ENCODE measurements at regions not wholly inside any gene's neighbourhood (a gene's known extent, or its start where the extent isn't known, plus 50 kb on each side); places are given as distances from the start of the nearest gene placed in this dataset.

GRCh38 chr11:19509215-19509614 is 203.4 kb upstream of the NAV2 start:
- TF ChIP-seq ZFP3 (CRISPR knock-in tag; IDR thresholded peaks at IDR 0.05), result no peak
- no peak for TF ChIP-seq ZFP30 (CRISPR knock-in tag; IDR thresholded peaks at IDR 0.05)
- TF ChIP-seq ISL1 (CRISPR knock-in tag; IDR thresholded peaks at IDR 0.05), result no peak
- no peak for TF ChIP-seq ARNTL (CRISPR knock-in tag; IDR thresholded peaks at IDR 0.05; ENCODE audit: borderline replicate concordance, low read depth)
- no peak for TF ChIP-seq ZC3H10 (CRISPR knock-in tag; IDR thresholded peaks at IDR 0.05)
- no peak for TF ChIP-seq CSDC2 (CRISPR knock-in tag; IDR thresholded peaks at IDR 0.05)
- no peak for TF ChIP-seq ZNF8 (CRISPR knock-in tag; IDR thresholded peaks at IDR 0.05)
- no peak for TF ChIP-seq BACH2 (CRISPR knock-in tag; IDR thresholded peaks at IDR 0.05; ENCODE audit: borderline replicate concordance)
- TF ChIP-seq TSHZ2 (CRISPR knock-in tag; IDR thresholded peaks at IDR 0.05), result no peak
- no peak for TF ChIP-seq GLIS3 (CRISPR knock-in tag; IDR thresholded peaks at IDR 0.05)
- no peak for TF ChIP-seq ZNF70 (CRISPR knock-in tag; IDR thresholded peaks at IDR 0.05)
- TF ChIP-seq CSRNP3 (CRISPR knock-in tag; IDR thresholded peaks at IDR 0.05), result no peak
- TF ChIP-seq OSR1 (CRISPR knock-in tag; IDR thresholded peaks at IDR 0.05), result no peak
- ATAC-seq, result no peak

DNA sequence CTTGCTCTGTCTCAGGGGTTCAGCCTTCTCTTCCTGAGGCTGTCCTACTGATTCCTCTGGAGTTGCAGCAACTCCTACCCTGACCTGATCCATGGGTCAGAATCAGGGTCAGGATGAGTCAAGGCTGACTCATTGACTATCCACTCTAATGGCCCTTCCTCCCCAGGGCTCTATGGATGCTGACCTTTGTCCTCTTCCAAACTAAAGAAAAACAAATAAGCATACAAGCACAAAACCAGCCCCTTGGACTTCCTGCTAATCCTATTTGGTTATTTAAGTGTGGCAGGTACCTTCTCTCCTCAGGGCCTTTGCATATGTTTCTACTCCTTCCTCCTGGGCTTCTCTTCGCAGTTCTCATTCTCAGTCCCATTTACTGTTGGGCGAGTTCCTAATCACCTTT is 204.5 kb upstream of the NAV2 start:
- no peak for TF ChIP-seq SNAI2 (CRISPR knock-in tag; IDR thresholded peaks at IDR 0.05)
- no peak for TF ChIP-seq TOX (CRISPR knock-in tag; IDR thresholded peaks at IDR 0.05; ENCODE audit: borderline replicate concordance)
- TF ChIP-seq ZFP30 (CRISPR knock-in tag; IDR thresholded peaks at IDR 0.05), result no peak
- no peak for TF ChIP-seq GLIS3 (CRISPR knock-in tag; IDR thresholded peaks at IDR 0.05)

GRCh38 chr11:19506816-19507486 is 205.7 kb upstream of the NAV2 start:
- TF ChIP-seq CSRNP3 (CRISPR knock-in tag; IDR thresholded peaks at IDR 0.05), result no peak
- no peak for TF ChIP-seq OSR1 (CRISPR knock-in tag; IDR thresholded peaks at IDR 0.05)
- TF ChIP-seq TOX (CRISPR knock-in tag; IDR thresholded peaks at IDR 0.05; ENCODE audit: borderline replicate concordance), result no peak
- TF ChIP-seq, protein P1, sequence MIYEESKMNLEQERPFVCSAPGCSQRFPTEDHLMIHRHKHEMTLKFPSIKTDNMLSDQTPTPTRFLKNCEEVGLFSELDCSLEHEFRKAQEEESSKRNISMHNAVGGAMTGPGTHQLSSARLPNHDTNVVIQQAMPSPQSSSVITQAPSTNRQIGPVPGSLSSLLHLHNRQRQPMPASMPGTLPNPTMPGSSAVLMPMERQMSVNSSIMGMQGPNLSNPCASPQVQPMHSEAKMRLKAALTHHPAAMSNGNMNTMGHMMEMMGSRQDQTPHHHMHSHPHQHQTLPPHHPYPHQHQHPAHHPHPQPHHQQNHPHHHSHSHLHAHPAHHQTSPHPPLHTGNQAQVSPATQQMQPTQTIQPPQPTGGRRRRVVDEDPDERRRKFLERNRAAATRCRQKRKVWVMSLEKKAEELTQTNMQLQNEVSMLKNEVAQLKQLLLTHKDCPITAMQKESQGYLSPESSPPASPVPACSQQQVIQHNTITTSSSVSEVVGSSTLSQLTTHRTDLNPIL (CRISPR knock-in tag; IDR thresholded peaks at IDR 0.05; ENCODE audit: low read depth), result no peak
- no peak for TF ChIP-seq ESRRG (CRISPR knock-in tag; IDR thresholded peaks at IDR 0.05)
- no peak for TF ChIP-seq ZFP3 (CRISPR knock-in tag; IDR thresholded peaks at IDR 0.05)
- TF ChIP-seq ARNTL (CRISPR knock-in tag; IDR thresholded peaks at IDR 0.05; ENCODE audit: borderline replicate concordance, low read depth), result no peak
- no peak for TF ChIP-seq ZNF8 (CRISPR knock-in tag; IDR thresholded peaks at IDR 0.05)
- no peak for TF ChIP-seq ZNF70 (CRISPR knock-in tag; IDR thresholded peaks at IDR 0.05)
- no peak for TF ChIP-seq ZFP30 (CRISPR knock-in tag; IDR thresholded peaks at IDR 0.05)
- TF ChIP-seq, protein P2, sequence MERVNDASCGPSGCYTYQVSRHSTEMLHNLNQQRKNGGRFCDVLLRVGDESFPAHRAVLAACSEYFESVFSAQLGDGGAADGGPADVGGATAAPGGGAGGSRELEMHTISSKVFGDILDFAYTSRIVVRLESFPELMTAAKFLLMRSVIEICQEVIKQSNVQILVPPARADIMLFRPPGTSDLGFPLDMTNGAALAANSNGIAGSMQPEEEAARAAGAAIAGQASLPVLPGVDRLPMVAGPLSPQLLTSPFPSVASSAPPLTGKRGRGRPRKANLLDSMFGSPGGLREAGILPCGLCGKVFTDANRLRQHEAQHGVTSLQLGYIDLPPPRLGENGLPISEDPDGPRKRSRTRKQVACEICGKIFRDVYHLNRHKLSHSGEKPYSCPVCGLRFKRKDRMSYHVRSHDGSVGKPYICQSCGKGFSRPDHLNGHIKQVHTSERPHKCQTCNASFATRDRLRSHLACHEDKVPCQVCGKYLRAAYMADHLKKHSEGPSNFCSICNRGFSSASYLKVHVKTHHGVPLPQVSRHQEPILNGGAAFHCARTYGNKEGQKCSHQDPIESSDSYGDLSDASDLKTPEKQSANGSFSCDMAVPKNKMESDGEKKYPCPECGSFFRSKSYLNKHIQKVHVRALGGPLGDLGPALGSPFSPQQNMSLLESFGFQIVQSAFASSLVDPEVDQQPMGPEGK (CRISPR knock-in tag; IDR thresholded peaks at IDR 0.05; ENCODE audit: borderline replicate concordance), result no peak
- TF ChIP-seq GLIS3 (CRISPR knock-in tag; IDR thresholded peaks at IDR 0.05), result no peak
- no peak for TF ChIP-seq BACH2 (CRISPR knock-in tag; IDR thresholded peaks at IDR 0.05; ENCODE audit: borderline replicate concordance)
- TF ChIP-seq CSDC2 (CRISPR knock-in tag; IDR thresholded peaks at IDR 0.05), result no peak
- no peak for TF ChIP-seq PPARA (CRISPR knock-in tag; IDR thresholded peaks at IDR 0.05; ENCODE audit: borderline replicate concordance)
- TF ChIP-seq RARB (CRISPR knock-in tag; IDR thresholded peaks at IDR 0.05), result no peak
- ATAC-seq, result no peak

More for the DNA sequence above, 204.5 kb upstream of the NAV2 start:
- ATAC-seq, result no peak
